Fibroblast of skin of right biceps (primary cell): ENCODE measurements at regions not wholly inside any gene's neighbourhood (a gene's known extent, or its start where the extent isn't known, plus 50 kb on each side); places are given as distances from the start of the nearest gene placed in this dataset.
"Not testable (repeated sequence)": the region's sequence is repeated elsewhere in the genome, so short reads cannot be mapped to it uniquely, and the experiment has no call there.

Experiments used
- DNase-seq: peaks from one replicate; pipeline ENCODE4 v3.0.0-alpha.2; 2013

- no peak for DNase-seq
These were observed 616.1 kb upstream of the RGMB start for GRCh38 chr5:98157368-98157767.

- no peak for DNase-seq
These were observed 615.0 kb upstream of the RGMB start for GRCh38 chr5:98158440-98158839.

- no peak for DNase-seq
These were observed 609.5 kb upstream of the RGMB start for GRCh38 chr5:98163796-98164493.

- no peak for DNase-seq
These were observed 604.6 kb upstream of the RGMB start for GRCh38 chr5:98168871-98169270.

GRCh38 chr5:98170994-98171393, 602.5 kb upstream of the RGMB start:
- no peak for DNase-seq

- peak; percentile 79 for DNase-seq
These were observed 600.1 kb upstream of the RGMB start for GRCh38 chr5:98173334-98173733.

- DNase-seq = no peak
These were observed 598.0 kb upstream of the RGMB start for GRCh38 chr5:98175474-98175873.

- DNase-seq = no peak
These were observed 593.4 kb upstream of the RGMB start for GRCh38 chr5:98179791-98180755.

GRCh38 chr5:98186128-98186527, 587.3 kb upstream of the RGMB start:
- no peak for DNase-seq

- DNase-seq = no peak
These were observed 585.5 kb upstream of the RGMB start for GRCh38 chr5:98187945-98188344.

- DNase-seq = not testable (repeated sequence)
These were observed 583.1 kb upstream of the RGMB start for GRCh38 chr5:98190344-98190743.

GRCh38 chr5:98193921-98194760, 579.3 kb upstream of the RGMB start:
- DNase-seq = no peak

- peak; percentile 65 for DNase-seq
These were observed 572.5 kb upstream of the RGMB start for GRCh38 chr5:98200726-98201541.

GRCh38 chr5:98204798-98205197, 568.7 kb upstream of the RGMB start:
- no peak for DNase-seq

GRCh38 chr5:98205691-98206461, 567.6 kb upstream of the RGMB start:
- DNase-seq = peak; percentile 64

GRCh38 chr5:98206566-98206965, 566.9 kb upstream of the RGMB start:
- no peak for DNase-seq

- no peak for DNase-seq
These were observed 564.0 kb upstream of the RGMB start for GRCh38 chr5:98209418-98209817.

- peak; percentile 70 for DNase-seq
These were observed 559.0 kb upstream of the RGMB start for GRCh38 chr5:98214240-98215051.

- no peak for DNase-seq
These were observed 556.3 kb upstream of the RGMB start for GRCh38 chr5:98217138-98217537.

GRCh38 chr5:98218838-98219237, 554.6 kb upstream of the RGMB start:
- DNase-seq = no peak

- no peak for DNase-seq
These were observed 546.0 kb upstream of the RGMB start for GRCh38 chr5:98227489-98227888.
